WERI-Rb-1 (cell line): ENCODE measurements at regions not wholly inside any gene's neighbourhood (a gene's known extent, or its start where the extent isn't known, plus 50 kb on each side); places are given as distances from the start of the nearest gene placed in this dataset.

Source experiments
- DNase-seq: peaks from one replicate; pipeline ENCODE4 v3.0.0-alpha.2; 2020
- H3K27ac ChIP-seq: fragments of 250-450 bp; sonication (Bioruptor Pico); 2 replicates; pipeline ENCODE4 v1.5.1; 2020; ENCODE audit warnings: mild to moderate bottlenecking, moderate library complexity
- H3K27me3 ChIP-seq: fragments of 250-450 bp; sonication (Bioruptor Pico); 2 replicates; pipeline ENCODE4 v1.5.1; 2021; ENCODE audit warnings: mild to moderate bottlenecking, low read depth, moderate library complexity; ENCODE audit not compliant: insufficient read depth, severe bottlenecking
- H3K36me3 ChIP-seq: fragments of 250-450 bp; sonication (Bioruptor Pico); 2 replicates; pipeline ENCODE4 v1.5.1; 2020; ENCODE audit warnings: mild to moderate bottlenecking, moderate library complexity
- H3K4me3 ChIP-seq: 2 replicates; pipeline ENCODE4 v1.5.1; 2011; ENCODE audit warnings: low read depth, mild to moderate bottlenecking, control low read depth, low read length
- H3K9me3 ChIP-seq: fragments of 250-450 bp; sonication (Bioruptor Pico); 2 replicates; pipeline ENCODE4 v1.5.1; 2021; ENCODE audit warnings: mild to moderate bottlenecking, moderate library complexity; ENCODE audit not compliant: severe bottlenecking
- CTCF ChIP-seq: IDR thresholded peaks from 2 replicates; pipeline ENCODE4 v1.5.1; 2011; ENCODE audit warnings: low read depth, mild to moderate bottlenecking, control low read depth, inconsistent platforms, low read length

- TF ChIP-seq CTCF: no peak
- H3K27me3 ChIP-seq: no peaks in the 10 kb centered on the region
- no peak overlapping the region for H3K27ac ChIP-seq
- no peaks in the 10 kb centered on the region for H3K36me3 ChIP-seq
- no peak overlapping the region for H3K4me3 ChIP-seq
- DNase-seq: no peak
- no peaks in the 10 kb centered on the region for H3K9me3 ChIP-seq
These were observed 498.9 kb downstream of the KLF12 start for GRCh38 chr13:73635166-73635787.

GRCh38 chr13:73633817-73634460, 500.3 kb downstream of the KLF12 start:
- Histone ChIP-seq H3K9me3 (no peaks in the 10 kb centered on the region), H3K27ac (no peak overlapping the region), H3K27me3 (no peaks in the 10 kb centered on the region), H3K36me3 (no peaks in the 10 kb centered on the region), H3K4me3 (no peak overlapping the region)
- no peak for DNase-seq
- TF ChIP-seq CTCF: no peak

DNA sequence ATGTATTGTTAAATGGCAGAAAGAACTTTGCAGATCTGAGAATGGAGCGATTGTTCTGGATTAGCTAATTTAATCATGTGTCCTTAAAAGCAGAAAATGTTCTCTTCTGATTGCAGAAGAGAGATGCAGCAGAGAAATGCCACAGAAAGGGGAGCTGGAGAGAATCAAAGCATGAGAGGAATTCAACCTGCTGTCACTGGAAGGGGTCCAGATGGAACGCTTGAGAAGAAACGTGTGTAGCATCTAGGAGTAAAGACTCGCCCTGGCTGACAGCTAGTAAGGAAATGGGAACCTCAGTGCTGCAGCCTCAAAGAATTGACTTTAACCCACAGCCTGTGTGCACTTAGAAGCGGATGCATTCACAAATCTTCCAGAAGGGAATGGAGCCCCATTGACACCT, 502.8 kb downstream of the KLF12 start:
- H3K9me3 ChIP-seq: no peaks in the 10 kb centered on the region
- H3K27me3 ChIP-seq: no peaks in the 10 kb centered on the region
- no peak for DNase-seq
- no peaks in the 10 kb centered on the region for H3K36me3 ChIP-seq
- TF ChIP-seq CTCF: no peak
- no peak overlapping the region for H3K4me3 ChIP-seq
- H3K27ac ChIP-seq: no peak overlapping the region

GRCh38 chr13:73625562-73626339, 508.5 kb downstream of the KLF12 start:
- H3K4me3 ChIP-seq: no peak overlapping the region
- TF ChIP-seq CTCF: no peak
- H3K9me3 ChIP-seq: no peaks in the 10 kb centered on the region
- DNase-seq: no peak
- no peaks in the 10 kb centered on the region for H3K27me3 ChIP-seq
- no peak overlapping the region for H3K27ac ChIP-seq
- no peaks in the 10 kb centered on the region for H3K36me3 ChIP-seq

GRCh38 chr13:73623281-73623680, 510.9 kb downstream of the KLF12 start:
- no peak for DNase-seq
- no peaks in the 10 kb centered on the region for H3K27me3 ChIP-seq
- H3K4me3 ChIP-seq: no peak overlapping the region
- no peak overlapping the region for H3K27ac ChIP-seq
- H3K36me3 ChIP-seq: no peaks in the 10 kb centered on the region
- TF ChIP-seq CTCF: no peak
- no peaks in the 10 kb centered on the region for H3K9me3 ChIP-seq
